Skeletal muscle cell (primary cell): ENCODE measurements at regions not wholly inside any gene's neighbourhood (a gene's known extent, or its start where the extent isn't known, plus 50 kb on each side); places are given as distances from the start of the nearest gene placed in this dataset.
"Not testable (repeated sequence)": the region's sequence is repeated elsewhere in the genome, so short reads cannot be mapped to it uniquely, and the experiment has no call there.

ENCODE experiments used
- DNase-seq: peaks from one replicate; pipeline ENCODE4 v3.0.0-alpha.2; 2010; ENCODE audit warnings: low read depth
- H3K4me3 ChIP-seq: 2 replicates; pipeline ENCODE4 v1.5.1; 2011; ENCODE audit warnings: low read depth, mild to moderate bottlenecking, control low read depth, low read length, moderate library complexity

- no peak for DNase-seq
- H3K4me3 ChIP-seq, result no peak overlapping the region
Observed at GRCh38 chr1:178603926-178604325, 91.0 kb downstream of the TEX35 start.

GRCh38 chr1:178606839-178607238, 93.9 kb downstream of the TEX35 start:
- no peak overlapping the region for H3K4me3 ChIP-seq
- DNase-seq, result no peak

GRCh38 chr1:178607718-178608408, 95.0 kb downstream of the TEX35 start:
- H3K4me3 ChIP-seq, result no peak overlapping the region
- no peak for DNase-seq

GRCh38 chr1:178609015-178609414, 96.1 kb downstream of the TEX35 start:
- no peak overlapping the region for H3K4me3 ChIP-seq
- DNase-seq, result peak; percentile 28

GRCh38 chr1:178610690-178611410, 97.9 kb downstream of the TEX35 start:
- H3K4me3 ChIP-seq, result not testable (repeated sequence)
- DNase-seq, result peak; percentile 88

GRCh38 chr1:178612261-178612660, 99.4 kb downstream of the TEX35 start:
- peak; percentile 25 for DNase-seq
- H3K4me3 ChIP-seq, result no peak overlapping the region

GRCh38 chr1:178613271-178613945, 100.5 kb downstream of the TEX35 start:
- DNase-seq, result no peak
- no peak overlapping the region for H3K4me3 ChIP-seq

- H3K4me3 ChIP-seq, result no peak overlapping the region
- no peak for DNase-seq
Observed at GRCh38 chr1:178614286-178614685, 101.4 kb downstream of the TEX35 start.

- DNase-seq, result no peak
- no peak overlapping the region for H3K4me3 ChIP-seq
Observed at GRCh38 chr1:178619042-178619927, 105.8 kb upstream of the RALGPS2 start.

GRCh38 chr1:178620584-178621475, 104.2 kb upstream of the RALGPS2 start:
- no peak for DNase-seq
- no peak overlapping the region for H3K4me3 ChIP-seq

- DNase-seq, result no peak
Observed at GRCh38 chr1:178621822-178622221, 103.2 kb upstream of the RALGPS2 start.

GRCh38 chr1:178625695-178626094, 99.3 kb upstream of the RALGPS2 start:
- no peak overlapping the region for H3K4me3 ChIP-seq
- DNase-seq, result no peak

More at GRCh38 chr1:178621822-178622221, 103.2 kb upstream of the RALGPS2 start:
- no peak overlapping the region for H3K4me3 ChIP-seq

GRCh38 chr1:178627037-178627436, 98.0 kb upstream of the RALGPS2 start:
- no peak for DNase-seq

GRCh38 chr1:178628637-178629251, 96.3 kb upstream of the RALGPS2 start:
- H3K4me3 ChIP-seq, result no peak overlapping the region
- DNase-seq, result no peak

More at GRCh38 chr1:178627037-178627436, 98.0 kb upstream of the RALGPS2 start:
- H3K4me3 ChIP-seq, result no peak overlapping the region

- no peak overlapping the region for H3K4me3 ChIP-seq
- no peak for DNase-seq
Observed at GRCh38 chr1:178629252-178630154, 95.5 kb upstream of the RALGPS2 start.

- DNase-seq, result no peak
Observed at GRCh38 chr1:178630417-178630816, 94.6 kb upstream of the RALGPS2 start.

GRCh38 chr1:178632653-178633052, 92.4 kb upstream of the RALGPS2 start:
- no peak for DNase-seq
- no peak overlapping the region for H3K4me3 ChIP-seq

More at GRCh38 chr1:178630417-178630816, 94.6 kb upstream of the RALGPS2 start:
- H3K4me3 ChIP-seq, result no peak overlapping the region
